HCT116 (cell line): ENCODE measurements at regions not wholly inside any gene's neighbourhood (a gene's known extent, or its start where the extent isn't known, plus 50 kb on each side); places are given as distances from the start of the nearest gene placed in this dataset.

ENCODE experiments used
- CTCF ChIP-seq, 3 experiments: fragments of 200-600 bp in 1 of 3; sonication (generic) in 1 of 3; IDR thresholded peaks in 2 of 3; conservative IDR thresholded peaks in 1 of 3; 2 replicates each; pipeline ENCODE4 v1.5.1; 2012 to 2017; ENCODE audit warnings: low read depth in 2 of 3, low read length in 2 of 3, antibody characterized with exemption in 1 of 3, borderline replicate concordance in 1 of 3, control low read depth in 1 of 3, mild to moderate bottlenecking in 1 of 3, mixed read lengths in 1 of 3, mixed run types in 1 of 3, moderate library complexity in 1 of 3; ENCODE audit not compliant: insufficient read depth in 1 of 3
- EZH2 ChIP-seq: fragments of 200-600 bp; sonication (generic); IDR thresholded peaks from 2 replicates; pipeline ENCODE4 v1.6.1; 2017; ENCODE audit warnings: antibody characterized with exemption, mixed run types
- MAX ChIP-seq: IDR thresholded peaks from 2 replicates; pipeline ENCODE4 v1.6.1; 2012
- POLR2A ChIP-seq: IDR thresholded peaks from 2 replicates; pipeline ENCODE4 v1.7.0; 2011; ENCODE audit warnings: borderline replicate concordance; ENCODE audit not compliant: insufficient read depth, insufficient read length; ENCODE audit errors: extremely low read depth
- POLR2AphosphoS5 ChIP-seq: IDR thresholded peaks from 2 replicates; pipeline ENCODE4 v1.6.1; 2011; ENCODE audit warnings: mild to moderate bottlenecking, low read depth, low read length, moderate library complexity
- REST ChIP-seq: IDR thresholded peaks from 2 replicates; pipeline ENCODE4 v1.6.1; 2012; ENCODE audit warnings: low read depth
- SIN3A ChIP-seq: IDR thresholded peaks from 2 replicates; pipeline ENCODE4 v1.6.1; 2012; ENCODE audit warnings: low read depth

GRCh38 chr22:27212617-27213177, 555.3 kb downstream of the MIAT start:
- TF ChIP-seq POLR2AphosphoS5 (no peak), CTCF (IDR thresholded peaks at IDR 0.05 in 2 of 3, conservative IDR thresholded peaks at IDR 0.05 in 1 of 3; ENCODE audit: borderline replicate concordance in 1 of 3, insufficient read depth in 1 of 3, low read depth in 2 of 3, low read length in 2 of 3) (no peak), POLR2A (no peak), SIN3A (no peak), EZH2 (no peak), MAX (no peak), REST (no peak)
